ENCODE measurements at regions not wholly inside any gene's neighbourhood (a gene's known extent, or its start where the extent isn't known, plus 50 kb on each side); places are given as distances from the start of the nearest gene placed in this dataset.
"Not testable (repeated sequence)": the region's sequence is repeated elsewhere in the genome, so short reads cannot be mapped to it uniquely, and the experiment has no call there.

DNA sequence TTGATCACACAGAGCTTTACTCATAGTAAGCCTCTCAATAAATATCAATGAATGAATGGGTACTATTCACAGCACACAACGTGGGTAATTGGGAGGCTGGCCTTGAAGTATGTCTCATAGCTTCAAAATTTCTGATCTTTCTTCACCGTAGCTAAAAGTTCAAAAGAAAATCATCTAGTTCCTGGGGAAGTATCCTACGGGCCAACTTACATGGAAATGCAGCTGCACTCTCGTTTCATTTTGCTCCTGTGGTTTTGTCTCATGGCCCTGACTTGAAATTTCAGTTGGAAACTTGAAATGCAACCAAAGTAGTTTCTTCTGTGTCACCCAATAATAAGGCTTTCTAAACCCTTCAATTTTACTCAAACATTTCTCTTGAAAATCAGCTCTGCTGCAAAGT lies 76.1 kb upstream of the CNIH3 start:
- DNase-seq, result no peak

- DNase-seq, result no peak
Observed at GRCh38 chr1:224540535-224540934, 75.6 kb upstream of the CNIH3 start.

GRCh38 chr1:224541072-224541790 lies 74.9 kb upstream of the CNIH3 start:
- no peak for DNase-seq

GRCh38 chr1:224541901-224542630 lies 74.1 kb upstream of the CNIH3 start:
- no peak for DNase-seq

DNA sequence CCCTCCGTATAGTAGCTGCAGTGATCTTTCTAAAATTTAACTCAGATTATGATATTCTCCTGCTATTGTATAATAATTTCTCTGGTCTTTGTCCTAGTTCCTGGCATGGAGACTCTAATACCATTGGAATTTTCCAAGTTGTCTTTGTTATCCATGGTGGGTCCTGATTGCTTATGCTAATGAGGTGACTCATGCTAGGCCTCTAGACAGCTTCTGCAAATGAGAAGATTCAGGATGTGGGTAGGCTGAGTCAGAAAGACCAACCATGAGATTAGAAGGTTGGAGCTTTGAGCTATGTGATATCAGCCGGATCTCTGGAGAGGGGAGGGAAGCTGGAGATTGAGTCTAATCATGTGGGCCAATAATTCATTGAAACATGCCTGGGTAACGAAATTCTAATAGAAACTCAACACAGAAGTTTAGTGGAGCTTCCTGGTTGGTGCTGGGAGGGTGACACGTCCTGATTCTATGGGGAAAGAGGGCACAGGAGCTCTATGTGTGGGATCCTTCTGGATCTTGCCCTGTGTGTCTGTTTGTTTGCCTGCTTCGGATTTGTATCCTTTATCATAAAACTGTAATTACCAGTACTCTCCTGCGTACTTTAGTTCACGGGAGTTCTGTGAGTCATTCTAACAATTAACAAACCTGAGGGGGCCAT lies 73.2 kb upstream of the CNIH3 start:
- no peak for DNase-seq

- DNase-seq, result no peak
Observed at GRCh38 chr1:224543453-224543852, 72.7 kb upstream of the CNIH3 start.

DNA sequence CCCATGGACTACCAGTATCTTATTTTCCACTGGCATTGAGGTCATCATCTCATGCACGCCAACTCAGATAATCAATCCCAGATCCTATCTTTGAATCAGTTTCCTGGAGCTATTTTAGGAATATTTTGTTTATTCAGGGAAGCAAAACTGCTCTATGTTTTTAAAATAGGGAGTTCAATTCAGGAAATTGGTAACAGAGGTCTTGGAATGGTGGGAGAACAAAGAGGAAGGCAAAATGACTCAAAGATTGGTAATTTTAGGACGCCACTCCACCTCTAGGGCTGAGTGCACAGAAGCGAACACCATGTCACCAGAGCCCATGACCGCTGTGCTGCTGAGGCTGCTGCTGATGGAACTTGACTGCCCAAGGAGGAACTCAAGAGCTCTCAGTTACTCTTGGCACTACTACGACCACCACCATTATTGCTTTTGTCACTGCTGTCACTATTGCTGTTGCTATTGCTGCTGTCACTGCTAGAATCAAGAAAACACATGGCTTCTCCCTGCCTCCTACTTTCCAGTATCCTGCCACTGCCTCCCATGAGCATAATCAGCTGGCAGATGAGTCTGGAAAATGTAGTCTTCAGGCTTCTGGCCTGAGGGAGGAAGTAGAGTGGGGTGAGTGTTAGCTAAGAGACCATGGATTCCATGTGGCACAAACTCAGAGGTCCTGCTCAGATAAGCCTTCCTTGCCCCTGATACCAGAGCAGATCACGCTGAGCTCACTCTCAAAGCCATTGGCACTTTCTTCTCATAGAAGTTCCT lies 71.6 kb upstream of the CNIH3 start:
- no peak for DNase-seq

GRCh38 chr1:224545571-224545970 lies 70.5 kb upstream of the CNIH3 start:
- no peak for DNase-seq

- DNase-seq, result no peak
Observed at GRCh38 chr1:224548676-224549075, 67.4 kb upstream of the CNIH3 start.

- DNase-seq, result not testable (repeated sequence)
Observed at GRCh38 chr1:224551189-224551588, 64.9 kb upstream of the CNIH3 start.

DNA sequence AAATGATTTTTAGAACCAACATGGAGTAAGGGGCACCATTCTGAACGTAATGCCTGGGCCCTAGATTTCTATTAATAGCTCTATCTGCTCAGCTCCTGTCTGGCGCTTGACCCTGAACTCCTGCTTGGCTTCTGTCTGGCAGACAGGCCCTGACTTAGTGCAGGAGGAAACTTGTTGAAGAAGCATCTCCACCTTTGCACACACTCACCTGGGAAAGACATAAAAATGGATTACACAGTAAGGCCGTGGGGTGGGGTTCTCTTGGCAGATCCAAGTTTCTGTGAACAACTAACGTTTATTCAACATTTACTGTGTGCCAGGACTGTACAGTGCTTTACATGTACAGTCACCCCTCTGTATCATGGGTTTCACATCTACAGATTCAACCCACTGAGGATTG lies 62.1 kb upstream of the CNIH3 start:
- no peak for DNase-seq

- DNase-seq, result no peak
Observed at GRCh38 chr1:224554620-224555259, 61.4 kb upstream of the CNIH3 start.

- DNase-seq, result no peak
Observed at GRCh38 chr1:224558904-224559303, 57.2 kb upstream of the CNIH3 start.

DNA sequence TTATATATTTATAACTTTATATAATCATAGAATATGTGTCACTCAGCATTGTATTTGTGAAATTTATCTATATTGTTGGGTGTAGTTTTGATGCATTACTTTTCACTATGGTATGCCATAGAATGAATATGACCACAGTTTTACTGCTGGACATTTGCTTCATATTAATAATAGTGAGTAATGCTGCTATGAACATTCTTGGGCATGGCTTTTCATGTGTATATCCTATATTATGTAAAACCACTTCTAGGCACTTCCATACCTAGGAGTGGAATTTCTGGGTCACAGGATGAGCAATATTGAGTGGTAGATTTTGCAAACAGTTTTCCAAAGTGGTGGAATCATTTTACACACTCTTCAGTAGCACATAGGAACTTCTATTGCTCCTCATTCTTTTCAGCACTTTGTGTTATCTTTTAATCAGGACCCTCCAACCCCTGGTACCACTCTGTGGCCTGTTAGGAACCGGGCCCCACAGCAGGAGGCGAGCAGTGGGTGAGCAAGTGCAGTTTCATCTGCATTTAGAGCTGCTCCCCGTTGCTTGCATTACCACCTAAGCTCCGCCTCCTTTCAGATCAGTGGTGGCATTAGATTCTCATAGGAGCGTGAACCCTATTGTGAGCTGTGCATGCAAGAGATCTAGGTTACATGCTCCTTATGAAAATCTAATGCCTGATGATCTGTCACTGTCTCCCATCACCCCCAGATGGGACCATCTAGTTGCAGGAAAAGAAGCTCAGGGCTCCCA lies 56.0 kb upstream of the CNIH3 start:
- DNase-seq, result no peak

GRCh38 chr1:224562881-224563280 lies 53.2 kb upstream of the CNIH3 start:
- DNase-seq, result not testable (repeated sequence)

- DNase-seq, result no peak
Observed at GRCh38 chr1:224563666-224564065, 52.5 kb upstream of the CNIH3 start.

GRCh38 chr1:224564454-224565084 lies 51.5 kb upstream of the CNIH3 start:
- no peak for DNase-seq

GRCh38 chr1:224565186-224565585 lies 50.9 kb upstream of the CNIH3 start:
- DNase-seq, result no peak

GRCh38 chr1:224565611-224566406 lies 50.3 kb upstream of the CNIH3 start:
- no peak for DNase-seq
